ENCODE measurements at regions not wholly inside any gene's neighbourhood (a gene's known extent, or its start where the extent isn't known, plus 50 kb on each side); places are given as distances from the start of the nearest gene placed in this dataset.

DNA sequence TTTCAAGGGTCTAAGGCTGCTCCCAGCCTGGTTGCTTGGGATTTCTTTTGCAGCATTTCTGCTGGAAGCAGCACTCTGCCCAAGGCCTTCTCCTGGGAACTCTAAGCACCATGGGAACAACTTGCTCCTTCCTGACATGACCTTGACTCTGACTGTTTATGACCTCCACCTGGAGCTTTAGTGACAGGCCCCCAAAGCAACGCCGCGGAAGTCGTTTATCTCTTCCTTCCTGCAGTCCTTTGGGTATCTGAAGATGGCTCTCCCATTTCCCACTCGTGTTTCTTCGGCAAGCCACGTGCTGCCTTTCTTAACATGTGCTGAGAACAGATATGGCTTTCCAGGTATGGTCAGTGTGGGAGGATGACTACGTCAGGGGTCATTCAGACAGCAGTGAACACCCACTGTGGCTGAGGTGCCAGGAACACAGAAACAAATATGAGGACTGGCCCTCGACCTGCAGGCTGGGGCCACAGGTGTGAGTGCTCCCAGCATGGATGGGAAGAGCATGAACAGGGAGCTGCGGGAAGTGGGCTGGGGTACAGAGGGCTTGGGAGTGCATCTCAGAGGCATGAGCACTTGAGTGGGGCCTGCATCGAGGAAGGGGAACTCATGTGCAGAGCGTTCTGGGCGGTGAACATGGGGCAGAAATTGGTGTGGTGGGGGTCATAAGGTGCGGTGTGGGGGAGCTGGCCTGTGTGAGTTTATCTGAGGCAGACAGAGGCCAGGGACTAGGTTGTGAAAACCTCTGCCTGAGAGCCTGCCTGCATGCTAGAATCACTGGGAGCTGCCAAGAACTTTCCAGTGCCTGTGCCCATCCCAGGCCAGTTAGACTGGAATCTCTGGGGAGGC is 140.5 kb downstream of the TSN start:
- intact Hi-C loops (cut with DNase I), result no loop called here
- DNase-seq, result no peak

DNA sequence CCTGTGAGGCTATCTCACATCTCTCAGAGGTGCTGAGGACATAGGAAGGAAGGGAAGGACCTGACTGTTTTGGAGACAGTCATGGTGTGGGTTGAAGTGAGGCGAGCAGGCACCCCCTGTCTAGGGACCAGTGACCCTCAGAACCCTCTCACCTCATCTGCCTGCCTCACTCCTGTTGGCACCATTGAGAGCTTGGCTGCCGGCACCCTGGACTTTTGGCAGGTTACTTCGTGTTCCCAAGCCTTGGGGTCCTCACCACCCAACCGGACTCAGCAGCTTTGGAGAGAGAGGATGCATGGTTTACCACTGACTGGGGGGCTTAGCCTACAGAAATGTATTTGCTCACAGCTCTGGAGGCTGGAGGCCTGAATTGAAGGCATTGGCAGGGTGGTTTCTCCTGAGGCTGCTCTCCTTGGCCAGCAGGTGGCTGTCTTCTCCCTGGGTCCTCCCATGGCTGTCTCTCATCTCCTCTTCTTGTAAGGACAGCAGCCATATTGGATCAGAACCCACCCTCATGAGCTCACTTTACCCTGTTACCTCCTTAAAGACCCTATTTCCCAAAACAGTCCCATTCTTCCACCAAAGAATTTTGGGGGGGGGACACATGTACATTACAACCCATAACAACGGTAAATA is 142.0 kb downstream of the TSN start:
- DNase-seq, result no peak
- intact Hi-C loops (cut with DNase I), result no loop called here

DNA sequence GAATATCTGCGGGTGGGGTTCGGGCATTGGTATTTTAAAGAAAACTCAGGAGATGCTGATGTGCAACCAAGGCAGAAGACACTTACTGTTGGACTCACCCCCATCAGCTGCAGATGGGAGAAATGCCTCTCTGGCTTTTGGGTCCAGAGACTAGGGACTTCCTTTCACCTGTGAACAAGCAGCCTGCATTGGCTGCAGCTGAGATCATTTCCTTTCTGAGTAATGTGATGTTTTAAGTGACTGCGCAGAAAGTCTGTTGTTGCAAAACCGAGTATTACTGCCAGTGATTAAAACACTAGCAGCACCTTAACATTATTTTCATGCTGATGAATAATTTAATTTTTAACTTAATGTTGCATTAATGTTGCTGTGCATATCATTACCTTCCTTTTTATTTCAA is 143.0 kb downstream of the TSN start:
- intact Hi-C loops (cut with DNase I), result no loop called here
- no peak for DNase-seq

DNA sequence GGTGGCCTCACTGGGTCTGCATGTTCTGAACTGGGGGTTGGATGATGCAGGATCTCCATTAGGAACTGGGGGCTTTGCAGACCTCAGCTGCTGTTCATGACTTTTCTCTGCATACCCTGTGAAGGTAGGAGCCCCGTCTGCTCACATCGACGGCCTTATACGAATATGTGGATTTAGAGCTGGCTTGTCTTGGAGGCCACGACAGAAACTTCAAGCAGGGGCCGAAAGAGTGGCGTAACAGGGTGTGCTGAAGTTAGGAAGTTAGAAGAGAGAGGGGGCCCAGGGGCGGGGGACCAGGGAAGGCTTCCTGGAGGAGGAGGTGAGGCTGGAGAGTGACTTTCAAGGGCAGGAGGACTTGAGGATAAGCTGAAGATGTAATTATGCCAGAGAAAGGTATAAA is 144.9 kb downstream of the TSN start:
- no peak for DNase-seq
- intact Hi-C loops (cut with DNase I), result no loop called here

DNA sequence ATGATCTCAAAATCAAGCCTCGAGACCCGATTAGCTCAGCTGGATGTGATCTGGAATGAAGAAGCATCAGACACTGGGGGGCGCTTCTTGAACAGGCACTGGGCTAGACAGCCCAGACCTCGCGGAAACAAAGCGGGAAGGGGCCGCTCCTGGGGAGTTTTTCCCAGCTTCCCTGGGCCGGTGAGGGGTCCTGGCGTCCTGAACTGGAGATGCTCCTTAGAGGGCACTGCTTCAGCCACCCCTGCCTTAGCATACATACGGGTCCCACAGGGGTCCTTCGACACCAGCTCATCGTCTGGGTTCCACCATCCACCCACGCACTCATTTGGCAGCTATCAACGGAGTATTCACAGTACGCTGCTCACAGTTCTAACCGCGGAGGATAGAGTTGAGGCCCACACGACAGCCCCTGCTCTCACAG is 146.7 kb downstream of the TSN start:
- intact Hi-C loops (cut with DNase I), result no loop called here
- peak in 1 of 10 donors; percentile 81 for DNase-seq

DNA sequence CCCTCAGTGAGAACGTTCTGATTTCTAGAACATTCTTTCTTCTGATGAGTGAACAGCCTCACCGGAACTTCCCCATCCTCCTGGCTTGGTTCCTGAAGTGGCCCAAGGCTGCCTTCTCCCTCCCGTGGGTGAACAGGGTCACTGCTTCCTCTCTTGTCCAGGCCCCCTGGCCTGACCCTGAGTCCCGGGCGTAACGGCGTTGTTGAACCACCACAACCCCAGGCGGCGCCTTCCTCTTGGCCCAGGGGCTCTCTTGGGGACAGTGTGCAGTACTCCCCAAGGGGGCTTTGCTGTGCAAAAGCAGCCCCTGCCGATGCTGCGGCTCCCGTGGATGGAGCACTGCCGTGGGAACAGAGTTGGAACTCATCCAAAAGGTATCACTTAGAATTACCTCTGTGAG is 147.2 kb downstream of the TSN start:
- no peak for DNase-seq

DNA sequence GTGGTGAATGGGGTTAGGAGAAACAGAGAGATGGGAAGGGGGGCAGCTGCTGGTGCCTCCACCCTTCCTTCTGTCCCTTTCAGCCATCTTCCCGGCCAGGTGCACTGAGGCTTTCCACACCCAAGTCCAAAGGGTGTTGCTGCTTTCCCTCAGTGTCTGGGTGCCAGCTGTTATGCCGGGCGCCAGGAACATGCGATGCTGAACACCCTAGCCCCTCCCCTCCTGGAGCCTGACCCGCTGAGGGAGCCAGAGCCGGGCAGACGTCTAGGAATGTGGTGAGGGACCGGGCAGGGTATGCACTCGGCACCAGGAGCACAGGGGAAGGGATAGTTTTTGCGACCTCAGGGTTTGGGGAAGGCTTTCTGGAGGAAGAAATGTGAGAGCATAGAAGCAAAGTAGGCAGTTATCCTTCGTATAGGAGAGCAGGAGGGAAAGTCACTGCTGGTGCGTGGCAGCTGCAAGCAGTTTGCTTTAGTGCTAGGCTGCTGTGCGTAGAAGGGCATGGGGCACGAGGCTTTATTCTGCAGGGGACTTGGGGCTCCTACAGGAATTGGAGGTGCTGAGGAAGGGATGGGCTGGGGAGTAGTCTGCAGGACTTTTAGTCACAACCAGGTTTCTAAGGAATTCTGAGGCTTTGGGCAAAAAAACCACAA is 147.7 kb downstream of the TSN start:
- DNase-seq, result peak in 1 of 10 donors; percentile 83
- intact Hi-C loops (cut with DNase I), result no loop called here

More for the DNA sequence above, 147.2 kb downstream of the TSN start:
- intact Hi-C loops (cut with DNase I), result no loop called here

DNA sequence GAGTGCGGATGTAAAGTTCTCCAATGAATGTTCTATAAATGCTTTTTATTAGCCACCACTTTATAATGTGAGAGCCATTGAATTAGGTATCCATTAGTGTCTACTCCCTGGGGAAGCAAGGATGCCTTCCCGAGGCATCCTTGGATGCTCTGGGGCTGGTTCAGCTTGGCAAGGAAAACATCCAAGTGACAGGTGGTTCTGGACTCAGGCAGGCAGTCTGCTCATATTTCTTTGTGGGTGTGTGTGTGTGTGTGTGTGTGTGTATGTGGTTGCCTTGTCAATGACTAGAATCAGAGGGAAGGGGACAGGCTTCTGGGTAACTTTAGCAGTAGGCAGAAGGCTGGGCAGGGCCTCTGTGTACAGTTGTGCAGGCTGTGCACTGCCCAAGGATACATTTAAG is 149.2 kb downstream of the TSN start:
- DNase-seq, result peak in 1 of 10 donors; percentile 21
- intact Hi-C loops (cut with DNase I), result no loop called here

DNA sequence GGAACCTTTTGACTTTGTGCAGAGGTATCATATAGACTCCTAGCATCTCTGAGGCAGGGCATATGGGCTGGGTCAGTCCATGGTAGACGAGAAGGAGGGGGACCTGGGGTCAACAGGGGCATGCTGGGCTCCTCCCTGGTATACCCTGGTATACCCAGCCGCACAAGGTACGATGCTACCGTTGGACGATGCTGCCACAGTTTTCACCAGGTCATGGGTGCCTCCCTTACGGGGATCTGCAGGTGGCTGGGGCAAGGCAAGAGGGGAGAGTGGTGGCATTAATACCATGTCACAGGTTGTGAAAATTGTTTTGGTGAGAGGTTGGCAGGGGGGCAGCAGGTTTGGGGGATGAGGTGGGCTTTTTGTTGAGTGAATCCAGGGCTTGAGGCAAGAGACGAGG is 149.8 kb downstream of the TSN start:
- DNase-seq, result peak in 1 of 10 donors; percentile 36
- intact Hi-C loops (cut with DNase I), result no loop called here

DNA sequence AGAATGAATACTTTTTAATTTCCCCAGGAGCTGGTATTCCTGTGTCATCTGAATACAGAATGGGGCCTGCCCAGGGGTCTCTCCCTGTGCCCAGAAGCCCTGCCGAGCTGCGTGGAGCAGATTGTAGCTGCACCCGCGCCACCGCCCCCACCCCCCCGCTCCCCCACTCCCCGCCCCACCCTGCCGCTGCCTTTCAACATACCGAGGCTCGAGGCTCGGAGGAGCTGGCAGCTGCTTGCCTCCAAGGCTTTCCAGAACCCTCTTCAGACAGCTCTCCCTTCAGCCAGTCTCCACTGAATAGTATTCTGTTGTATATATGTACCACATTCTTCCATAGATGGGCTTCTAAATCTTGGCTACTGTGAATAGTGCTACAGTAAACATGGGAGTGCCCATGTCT is 150.7 kb downstream of the TSN start:
- intact Hi-C loops (cut with DNase I), result no loop called here
- DNase-seq, result peak in 1 of 10 donors; percentile 47

DNA sequence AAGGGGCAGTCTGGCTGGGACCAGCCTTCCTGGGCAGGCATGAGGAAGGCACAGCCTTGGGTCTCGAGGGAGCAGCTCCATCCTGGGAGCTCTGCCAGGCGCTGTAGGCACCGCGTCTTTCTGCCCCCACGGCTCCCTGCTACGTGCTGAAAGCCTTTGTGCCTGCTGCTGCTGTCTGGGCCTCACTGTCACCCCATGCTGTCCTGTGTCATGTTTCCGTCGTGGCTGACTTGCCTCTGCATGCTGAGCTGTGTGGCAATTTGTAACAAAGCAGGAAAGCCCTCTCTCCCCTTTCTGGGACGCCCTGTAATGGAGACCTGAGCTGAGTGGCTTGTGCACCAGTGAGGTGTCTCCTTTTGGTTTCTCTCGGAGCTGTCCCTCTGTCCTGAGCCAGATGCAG is 152.5 kb downstream of the TSN start:
- DNase-seq, result no peak
- intact Hi-C loops (cut with DNase I), result no loop called here

DNA sequence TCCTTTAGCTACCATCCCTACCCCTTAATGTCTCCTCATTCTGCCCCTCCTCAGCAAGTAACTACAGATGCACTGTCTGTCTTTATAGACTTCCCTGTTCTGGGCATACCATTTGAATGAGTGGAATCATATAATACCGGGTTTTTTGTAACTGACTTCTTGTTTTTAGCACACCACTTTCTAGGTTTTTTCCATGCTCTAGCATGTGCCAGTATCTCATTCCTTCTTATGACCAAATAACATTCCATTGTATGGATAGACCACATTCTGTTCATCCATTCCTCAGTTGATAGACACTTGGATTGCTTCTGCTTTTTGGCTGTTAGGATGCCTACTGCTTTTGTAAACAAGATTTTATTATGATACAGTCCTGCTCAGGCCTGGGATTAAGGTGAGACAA is 154.7 kb downstream of the TSN start:
- DNase-seq, result no peak
- intact Hi-C loops (cut with DNase I), result no loop called here

DNA sequence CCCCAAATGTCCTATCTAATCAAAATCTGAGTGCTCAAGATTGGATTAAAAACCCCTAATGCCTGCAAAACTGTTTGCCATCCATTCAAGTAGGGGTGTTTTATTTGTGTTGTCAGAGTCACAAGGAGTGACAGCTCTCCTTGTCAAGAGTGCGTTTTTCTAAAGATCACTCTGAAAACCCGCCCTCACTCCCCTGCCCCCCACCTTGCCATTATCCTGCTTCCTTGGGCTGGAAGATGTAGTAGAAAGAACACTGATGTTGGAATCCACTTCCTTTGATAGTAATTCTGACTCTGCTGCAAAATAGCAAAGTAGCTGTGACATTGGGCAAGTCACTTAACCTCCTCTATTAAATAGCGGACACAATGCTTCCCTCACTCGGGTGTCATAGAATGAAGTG is 155.6 kb downstream of the TSN start:
- DNase-seq, result no peak
- intact Hi-C loops (cut with DNase I), result no loop called here

DNA sequence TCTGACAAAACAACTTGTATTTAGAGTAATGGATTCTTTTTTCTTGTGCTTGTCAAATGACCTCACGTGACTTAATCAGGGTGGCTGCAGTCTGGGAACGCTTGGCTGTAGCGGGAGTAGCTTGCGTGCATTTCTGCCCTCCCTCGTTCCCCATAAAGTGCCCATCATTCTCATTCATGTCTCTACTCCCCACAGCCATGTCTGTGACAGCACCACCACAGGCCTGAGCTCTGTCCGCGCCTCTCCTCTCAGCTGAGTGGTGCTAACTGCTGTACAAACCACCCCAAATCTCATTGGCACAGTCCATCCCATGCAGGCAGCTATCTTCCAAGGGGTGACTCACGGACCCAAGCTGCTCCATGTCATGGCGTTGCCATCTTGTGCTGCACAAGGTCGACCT is 161.7 kb downstream of the TSN start:
- intact Hi-C loops (cut with DNase I), result no loop called here
- DNase-seq, result peak in 1 of 10 donors; percentile 70

DNA sequence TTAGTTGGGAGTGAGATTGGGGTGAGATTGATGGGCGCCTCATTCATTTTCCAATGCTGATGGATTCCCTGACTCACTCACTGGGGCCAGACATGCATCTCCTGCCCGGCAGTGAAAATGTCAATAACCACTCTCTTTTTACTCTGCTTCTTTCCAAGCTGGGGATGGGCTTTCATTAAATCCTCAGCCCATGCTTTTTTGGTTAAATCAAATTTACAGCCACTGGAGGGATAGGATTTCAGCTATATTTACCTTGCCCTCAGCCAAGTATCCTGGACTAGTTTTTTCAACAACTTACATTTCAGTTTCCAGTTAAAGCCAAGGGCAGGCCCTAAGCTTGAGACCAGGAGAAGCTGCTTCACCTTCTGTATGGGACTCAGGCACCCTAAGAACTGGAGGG is 162.8 kb downstream of the TSN start:
- no peak for DNase-seq
- intact Hi-C loops (cut with DNase I), result no loop called here

DNA sequence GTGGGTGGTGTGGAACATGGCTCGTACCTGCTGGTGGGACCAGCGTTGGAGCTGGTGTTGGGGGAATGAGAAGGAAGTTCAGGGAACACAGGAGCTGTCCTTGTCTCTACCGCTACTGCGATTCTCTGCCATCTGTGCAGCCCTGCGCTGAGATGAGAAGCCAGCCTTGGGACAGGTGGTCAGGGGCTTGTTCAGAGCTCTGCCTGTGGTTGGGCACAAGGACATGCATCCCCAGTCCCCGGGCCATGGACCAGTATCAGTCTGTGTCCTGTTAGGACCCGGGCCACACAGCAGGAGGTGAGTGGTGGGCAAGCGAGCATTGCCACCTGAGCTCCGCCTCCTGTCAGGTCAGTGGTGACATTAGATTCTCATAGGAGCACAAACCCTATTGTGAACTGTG is 164.4 kb downstream of the TSN start:
- intact Hi-C loops (cut with DNase I), result no loop called here
- peak in 1 of 10 donors; percentile 69 for DNase-seq

DNA sequence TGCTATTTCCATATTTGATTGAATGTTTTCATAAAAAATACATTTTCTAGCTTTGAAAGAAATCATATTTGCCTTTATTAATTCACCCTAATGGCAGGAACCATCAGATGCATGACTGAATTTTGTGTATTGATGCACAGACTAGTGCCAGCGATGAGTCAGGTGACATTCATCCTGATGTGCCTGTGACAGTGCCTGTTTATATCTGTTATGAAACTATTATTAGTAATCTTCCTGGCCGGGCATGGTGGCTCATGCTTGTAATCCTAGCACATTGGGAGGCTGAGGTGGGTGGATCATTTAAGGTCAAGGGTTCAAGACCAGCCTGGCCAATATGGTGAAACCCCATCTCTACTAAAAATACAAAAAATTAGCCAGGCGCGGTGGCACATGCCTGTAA is 170.0 kb downstream of the TSN start:
- intact Hi-C loops (cut with DNase I), result no loop called here
- DNase-seq, result no peak

DNA sequence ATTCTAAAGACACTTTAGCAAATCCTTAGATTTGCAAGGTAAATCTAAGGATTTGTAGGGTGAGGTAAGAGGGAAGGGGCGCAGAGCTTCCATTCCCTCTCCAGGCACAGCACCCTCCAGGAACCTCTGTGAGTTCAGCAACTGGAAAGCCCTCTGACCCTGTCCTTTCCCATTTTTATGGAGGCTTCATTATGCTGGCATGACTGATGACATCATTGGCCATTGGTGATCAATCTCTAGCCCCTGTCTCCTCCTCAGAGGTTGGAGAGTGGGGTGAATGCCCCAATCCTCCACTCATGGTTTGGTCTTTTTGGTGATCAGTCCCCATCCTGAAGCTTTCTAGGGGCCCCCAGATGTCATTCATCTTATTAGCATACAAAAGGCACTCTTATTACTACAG is 187.8 kb downstream of the TSN start:
- intact Hi-C loops (cut with DNase I), result no loop called here
- DNase-seq, result no peak

DNA sequence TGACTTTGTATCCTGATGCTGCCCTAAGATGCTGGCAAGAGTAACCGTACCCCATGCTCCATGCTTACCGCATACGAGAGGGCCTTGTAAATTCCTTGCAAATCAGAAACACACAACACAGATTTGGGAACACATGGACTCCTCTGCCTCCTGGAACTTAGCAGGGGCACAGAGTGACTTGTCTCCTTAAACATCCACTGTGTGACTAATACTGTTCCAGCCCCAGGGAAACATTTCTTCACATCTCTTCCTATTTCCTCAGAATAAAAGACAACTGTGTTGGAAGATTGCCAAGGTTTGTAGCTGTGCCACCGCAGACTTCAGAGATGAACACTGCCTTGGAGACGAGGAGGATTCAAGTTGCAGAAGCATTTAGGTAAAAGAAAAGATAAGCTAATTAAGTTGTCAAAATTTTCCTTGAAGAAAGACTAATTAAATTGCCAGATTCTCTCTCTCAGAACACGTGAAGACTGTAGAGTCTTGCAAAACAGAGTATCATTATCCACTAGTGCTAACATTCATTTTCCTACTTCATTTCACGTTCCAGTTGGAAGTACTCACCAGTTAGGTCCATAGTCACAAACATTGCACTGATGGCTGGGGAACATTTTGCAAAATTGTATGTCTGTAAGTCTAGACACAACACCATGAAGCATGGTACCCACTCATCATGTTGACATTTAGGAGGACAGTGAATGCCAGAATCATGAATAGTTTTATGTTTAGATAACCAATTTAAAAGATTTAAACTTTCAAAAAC is 188.8 kb downstream of the TSN start:
- intact Hi-C loops (cut with DNase I), result no loop called here

DNA sequence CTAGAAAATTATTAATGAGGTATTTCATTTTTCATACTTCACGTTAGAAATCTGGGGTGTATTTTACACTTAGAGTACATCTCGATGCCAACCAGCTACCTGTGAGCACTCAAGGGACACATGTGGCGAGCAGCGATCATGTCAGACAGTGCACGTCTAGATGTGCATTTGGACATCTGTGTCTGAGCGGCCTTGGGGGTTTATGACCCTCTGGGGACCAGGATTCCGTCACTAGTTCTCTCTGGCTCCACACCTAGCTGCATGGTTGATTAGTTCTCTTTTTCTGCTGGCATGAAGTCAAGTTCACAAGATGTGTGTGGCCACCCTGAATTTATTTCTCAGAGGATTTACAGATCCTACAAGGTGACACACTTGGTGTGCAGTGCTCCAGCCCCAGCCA is 192.2 kb downstream of the TSN start:
- intact Hi-C loops (cut with DNase I), result no loop called here
- DNase-seq, result no peak

More for the DNA sequence above, 188.8 kb downstream of the TSN start:
- DNase-seq, result no peak

DNA sequence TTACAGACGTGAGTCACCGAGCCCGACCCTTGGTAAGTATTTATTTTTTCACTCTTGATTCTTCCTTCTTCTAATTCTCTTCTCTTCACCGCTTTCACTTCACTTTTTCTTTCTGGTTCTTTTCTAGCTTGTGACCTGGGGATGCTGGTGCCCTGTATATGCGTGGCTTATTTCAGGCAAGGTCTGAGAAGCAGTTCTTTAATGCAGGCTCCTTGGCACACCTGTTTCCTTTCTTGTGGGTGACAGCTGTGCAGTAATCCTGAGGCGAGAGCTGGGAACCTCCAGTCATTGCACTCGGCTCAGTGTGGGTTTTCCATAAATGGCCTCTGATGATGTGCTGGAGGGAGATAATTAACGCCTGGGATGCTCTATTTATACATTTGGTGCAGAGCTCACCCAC is 193.8 kb downstream of the TSN start:
- no peak for DNase-seq
- intact Hi-C loops (cut with DNase I), result no loop called here

Data from posterior cingulate gyrus (tissue), 11 donors.